ENCODE measurements at regions not wholly inside any gene's neighbourhood (a gene's known extent, or its start where the extent isn't known, plus 50 kb on each side); places are given as distances from the start of the nearest gene placed in this dataset.

GRCh38 chr13:50255639-50256038 is 240.4 kb downstream of the KCNRG start:
- TF ChIP-seq CTCF (IDR thresholded peaks at IDR 0.05; ENCODE audit: low read length), result no peak
- TF ChIP-seq EZH2 (IDR thresholded peaks at IDR 0.05; ENCODE audit: borderline replicate concordance, low read length), result no peak

Data from OCI-LY1 (cell line).